ENCODE measurements at regions not wholly inside any gene's neighbourhood (a gene's known extent, or its start where the extent isn't known, plus 50 kb on each side); places are given as distances from the start of the nearest gene placed in this dataset.

GRCh38 chr11:19560156-19560555, 152.5 kb upstream of the NAV2 start:
- peak in 1 of 2 donors; percentile 84 for DNase-seq (ENCODE audit: low read depth in 2 of 2)

- DNase-seq (ENCODE audit: low read depth in 2 of 2): peak in 1 of 2 donors; percentile 19
Measured at GRCh38 chr11:19559746-19560145, 152.9 kb upstream of the NAV2 start.

GRCh38 chr11:19558189-19558986, 154.2 kb upstream of the NAV2 start:
- DNase-seq (ENCODE audit: low read depth in 2 of 2): no peak

- DNase-seq (ENCODE audit: low read depth in 2 of 2): peak; percentile 44 to 79
Measured at GRCh38 chr11:19557720-19558140, 154.9 kb upstream of the NAV2 start.

GRCh38 chr11:19557185-19557584, 155.5 kb upstream of the NAV2 start:
- DNase-seq (ENCODE audit: low read depth in 2 of 2): no peak

- no peak for DNase-seq (ENCODE audit: low read depth in 2 of 2)
Measured at GRCh38 chr11:19555266-19555665, 157.4 kb upstream of the NAV2 start.

- DNase-seq (ENCODE audit: low read depth in 2 of 2): peak; percentile 56 to 80
Measured at GRCh38 chr11:19553683-19554333, 158.8 kb upstream of the NAV2 start.

GRCh38 chr11:19552656-19553260, 159.9 kb upstream of the NAV2 start:
- no peak for DNase-seq (ENCODE audit: low read depth in 2 of 2)

- DNase-seq (ENCODE audit: low read depth in 2 of 2): no peak
Measured at GRCh38 chr11:19552161-19552560, 160.5 kb upstream of the NAV2 start.

GRCh38 chr11:19551457-19551856, 161.2 kb upstream of the NAV2 start:
- no peak for DNase-seq (ENCODE audit: low read depth in 2 of 2)

- DNase-seq (ENCODE audit: low read depth in 2 of 2): no peak
Measured at GRCh38 chr11:19547044-19547443, 165.6 kb upstream of the NAV2 start.

GRCh38 chr11:19546325-19546724, 166.3 kb upstream of the NAV2 start:
- DNase-seq (ENCODE audit: low read depth in 2 of 2): no peak

- no peak for DNase-seq (ENCODE audit: low read depth in 2 of 2)
Measured at GRCh38 chr11:19541521-19542049, 171.1 kb upstream of the NAV2 start.

- no peak for DNase-seq (ENCODE audit: low read depth in 2 of 2)
Measured at GRCh38 chr11:19539861-19540260, 172.8 kb upstream of the NAV2 start.

- no peak for DNase-seq (ENCODE audit: low read depth in 2 of 2)
Measured at GRCh38 chr11:19537803-19538453, 174.7 kb upstream of the NAV2 start.

GRCh38 chr11:19536131-19536530, 176.5 kb upstream of the NAV2 start:
- DNase-seq (ENCODE audit: low read depth in 2 of 2): no peak

GRCh38 chr11:19530505-19530904, 182.1 kb upstream of the NAV2 start:
- no peak for DNase-seq (ENCODE audit: low read depth in 2 of 2)

- DNase-seq (ENCODE audit: low read depth in 2 of 2): no peak
Measured at GRCh38 chr11:19526119-19526518, 186.5 kb upstream of the NAV2 start.

- no peak for DNase-seq (ENCODE audit: low read depth in 2 of 2)
Measured at GRCh38 chr11:19525714-19526113, 186.9 kb upstream of the NAV2 start.

GRCh38 chr11:19525276-19525675, 187.4 kb upstream of the NAV2 start:
- DNase-seq (ENCODE audit: low read depth in 2 of 2): no peak

- DNase-seq (ENCODE audit: low read depth in 2 of 2): peak in 1 of 2 donors; percentile 25
Measured at GRCh38 chr11:19524171-19524671, 188.4 kb upstream of the NAV2 start.

- no peak for DNase-seq (ENCODE audit: low read depth in 2 of 2)
Measured at GRCh38 chr11:19520681-19521080, 192.0 kb upstream of the NAV2 start.

All from dermis microvascular lymphatic vessel endothelial cell (primary cell).